ENCODE measurements at regions not wholly inside any gene's neighbourhood (a gene's known extent, or its start where the extent isn't known, plus 50 kb on each side); places are given as distances from the start of the nearest gene placed in this dataset.

DNA sequence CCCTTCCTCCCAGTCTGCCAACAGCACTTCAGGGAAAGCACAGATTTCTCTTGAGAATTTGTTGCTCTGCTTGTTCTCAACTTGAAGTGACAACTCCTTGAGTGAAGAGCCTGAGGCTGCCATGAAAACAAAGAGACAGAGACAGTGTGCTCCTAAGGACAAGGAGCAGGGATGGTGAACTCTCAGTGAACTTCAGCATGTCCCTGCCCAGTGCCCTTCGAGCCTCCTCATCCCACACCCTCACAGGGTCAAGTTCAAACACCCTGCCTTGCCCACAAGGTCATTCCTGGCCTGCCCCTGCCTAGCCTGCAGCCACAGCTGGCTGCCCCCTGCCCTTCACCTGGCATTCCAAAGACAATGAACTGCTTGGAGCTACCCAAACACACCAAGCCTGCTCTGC lies 343.5 kb upstream of the KLHL29 start:
- TF ChIP-seq, protein P1, sequence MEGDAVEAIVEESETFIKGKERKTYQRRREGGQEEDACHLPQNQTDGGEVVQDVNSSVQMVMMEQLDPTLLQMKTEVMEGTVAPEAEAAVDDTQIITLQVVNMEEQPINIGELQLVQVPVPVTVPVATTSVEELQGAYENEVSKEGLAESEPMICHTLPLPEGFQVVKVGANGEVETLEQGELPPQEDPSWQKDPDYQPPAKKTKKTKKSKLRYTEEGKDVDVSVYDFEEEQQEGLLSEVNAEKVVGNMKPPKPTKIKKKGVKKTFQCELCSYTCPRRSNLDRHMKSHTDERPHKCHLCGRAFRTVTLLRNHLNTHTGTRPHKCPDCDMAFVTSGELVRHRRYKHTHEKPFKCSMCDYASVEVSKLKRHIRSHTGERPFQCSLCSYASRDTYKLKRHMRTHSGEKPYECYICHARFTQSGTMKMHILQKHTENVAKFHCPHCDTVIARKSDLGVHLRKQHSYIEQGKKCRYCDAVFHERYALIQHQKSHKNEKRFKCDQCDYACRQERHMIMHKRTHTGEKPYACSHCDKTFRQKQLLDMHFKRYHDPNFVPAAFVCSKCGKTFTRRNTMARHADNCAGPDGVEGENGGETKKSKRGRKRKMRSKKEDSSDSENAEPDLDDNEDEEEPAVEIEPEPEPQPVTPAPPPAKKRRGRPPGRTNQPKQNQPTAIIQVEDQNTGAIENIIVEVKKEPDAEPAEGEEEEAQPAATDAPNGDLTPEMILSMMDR (IDR thresholded peaks at IDR 0.05): no peak
- TF ChIP-seq EP300 (IDR thresholded peaks at IDR 0.05): no peak
- TF ChIP-seq POLR2A (IDR thresholded peaks at IDR 0.05): no peak
